ENCODE measurements at regions not wholly inside any gene's neighbourhood (a gene's known extent, or its start where the extent isn't known, plus 50 kb on each side); places are given as distances from the start of the nearest gene placed in this dataset.

DNA sequence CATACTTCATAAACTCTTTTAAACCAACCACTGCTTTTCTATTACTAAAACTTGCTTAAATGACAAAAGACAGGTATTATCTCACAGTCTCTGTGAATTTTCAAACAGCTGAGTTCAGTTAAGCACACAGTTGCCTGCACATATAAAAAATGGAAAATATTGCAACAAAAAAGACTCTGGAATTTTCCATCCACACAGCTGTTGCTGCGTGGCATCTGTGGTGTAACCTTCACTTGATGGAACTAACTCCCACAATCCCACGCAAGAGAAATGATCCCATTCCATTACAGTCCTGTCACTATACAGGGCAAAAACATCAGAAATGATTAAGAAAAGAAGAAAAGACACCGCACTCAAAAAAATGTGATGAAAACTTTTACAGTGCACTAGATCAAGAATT is 149.8 kb upstream of the TBL1X start:
- H3K14ac ChIP-seq (ENCODE audit: insufficient read length): no peak overlapping the region
- H3K36me3 ChIP-seq (ENCODE audit: control insufficient read depth in 2 of 4, insufficient read depth in 4 of 4, low read length in 3 of 4): no peaks in the 10 kb centered on the region
- no peak overlapping the region for H2BK12ac ChIP-seq (ENCODE audit: low read depth, low read length)
- H3K23ac ChIP-seq (ENCODE audit: insufficient read length): no peak overlapping the region
- H4K91ac ChIP-seq (replicated peaks; ENCODE audit: insufficient read length, low read length): no peak overlapping the region
- no peaks in the 10 kb centered on the region for H4K20me1 ChIP-seq (replicated peaks in 1 of 2; ENCODE audit: control insufficient read depth in 1 of 2, insufficient read depth in 2 of 2, low read length in 2 of 2)
- H2AFZ ChIP-seq (ENCODE audit: low read length): no peak overlapping the region
- no peak overlapping the region for H2BK15ac ChIP-seq (ENCODE audit: low read length)
- H3K4ac ChIP-seq (replicated peaks; ENCODE audit: insufficient read length, low read depth, low read length): no peak overlapping the region
- ChIA-PET CTCF (ENCODE audit: partially characterized antibody) (interaction anchor here (1.1 kb wide), 1 partner anchor 186 kb away, joined by 3 read pairs; no protein-coding TSS in a partner anchor), POLR2A (ENCODE audit: partially characterized antibody) (no interaction called here)
- H3K4me1 ChIP-seq (replicated peaks in 1 of 4; ENCODE audit: control insufficient read depth in 3 of 4, insufficient read depth in 4 of 4, low read length in 3 of 4): no peaks in the 10 kb centered on the region; a peak in 2 of 7 replicates
- H4K5ac ChIP-seq (ENCODE audit: insufficient read length, low read depth, low read length): no peak overlapping the region
- TF ChIP-seq CEBPB (IDR thresholded peaks at IDR 0.05; ENCODE audit: low read depth, low read length) (no peak), CBX8 (IDR thresholded peaks at IDR 0.05; ENCODE audit: borderline replicate concordance, low read depth, low read length) (no peak), EZH2 (IDR thresholded peaks at IDR 0.05; ENCODE audit: low read depth, low read length, severe bottlenecking) (no peak), TBP (IDR thresholded peaks at IDR 0.05; ENCODE audit: low read depth, low read length) (no peak), PHF8 (conservative IDR thresholded peaks at IDR 0.05; ENCODE audit: low read depth, low read length) (no peak), CBX5 (IDR thresholded peaks at IDR 0.05; ENCODE audit: low read depth, low read length) (no peak), BACH1 (IDR thresholded peaks at IDR 0.05; ENCODE audit: low read length) (no peak), TAF7 (optimal IDR thresholded peaks at IDR 0.05; ENCODE audit: borderline replicate concordance, low read depth, low read length) (no peak)
- H3K56ac ChIP-seq (replicated peaks; ENCODE audit: insufficient read length, low read depth, low read length): no peak overlapping the region
- no peak overlapping the region for H2BK120ac ChIP-seq (replicated peaks; ENCODE audit: low read depth, low read length)
- no peak overlapping the region for H3K4me2 ChIP-seq (ENCODE audit: insufficient read depth in 1 of 2, low read depth in 2 of 2, low read length in 2 of 2)
- H4K8ac ChIP-seq (ENCODE audit: extremely low read depth, insufficient read depth, low read length): no peak overlapping the region
- no peaks in the 10 kb centered on the region for H3K27me3 ChIP-seq (replicated peaks in 1 of 4; ENCODE audit: control insufficient read depth in 3 of 4, extremely low read depth in 1 of 4, insufficient read depth in 3 of 4, low read length in 3 of 4)
- WGBS, 2 experiments (ENCODE audit: extremely low coverage in 1 of 2, insufficient coverage in 1 of 2, insufficient read length in 1 of 2, insufficient replicate concordance in 2 of 2, low coverage in 1 of 2, low lambda C conversion rate in 2 of 2, missing lambda C conversion rate in 1 of 2): 90% methylated on average over 2 of the region's 3 CpGs; no CpG with 5 or more reads in 1 of the 2 experiments
- H3K27ac ChIP-seq (ENCODE audit: low read depth, low read length): no peak overlapping the region
- H3K9ac ChIP-seq (replicated peaks in 1 of 4; ENCODE audit: extremely low read depth in 1 of 4, low read depth in 3 of 4, low read length in 3 of 4): no peak overlapping the region
- no peak for DNase-seq (ENCODE audit: low read depth in 1 of 2, low spot score in 2 of 2)
- no peak overlapping the region for H3K4me3 ChIP-seq (ENCODE audit: extremely low read depth in 1 of 4, insufficient read depth in 2 of 4, low read depth in 3 of 4, low read length in 4 of 4)
- H3K79me2 ChIP-seq (ENCODE audit: control insufficient read depth in 1 of 2, insufficient read depth in 2 of 2, low read length in 2 of 2): no peaks in the 10 kb centered on the region
- no peaks in the 10 kb centered on the region for H3K23me2 ChIP-seq (ENCODE audit: low read depth, low read length)
- no peaks in the 10 kb centered on the region for H3K79me1 ChIP-seq (ENCODE audit: low read depth, low read length)
- H3K18ac ChIP-seq (ENCODE audit: extremely low read depth, low read length): no peak overlapping the region
- H2BK5ac ChIP-seq (ENCODE audit: low read depth, low read length): no peak overlapping the region
- H2BK20ac ChIP-seq (ENCODE audit: low read length): no peak overlapping the region
- no peaks in the 10 kb centered on the region for H3K9me3 ChIP-seq (ENCODE audit: insufficient read depth in 2 of 2, low read depth in 1 of 2, low read length in 1 of 2)
- no peak overlapping the region for H2AK5ac ChIP-seq (ENCODE audit: low read depth, low read length)
- FAIRE-seq: no peak
